GM19397 (cell line): ENCODE measurements at regions not wholly inside any gene's neighbourhood (a gene's known extent, or its start where the extent isn't known, plus 50 kb on each side); places are given as distances from the start of the nearest gene placed in this dataset.

ENCODE experiments used
- ATAC-seq: cut with Tn5 transposase; IDR thresholded peaks from one replicate; pipeline ENCODE4 v1.9.1; 2021; ENCODE audit warnings: mild to moderate bottlenecking, moderate library complexity; ENCODE audit not compliant: unreplicated experiment

DNA sequence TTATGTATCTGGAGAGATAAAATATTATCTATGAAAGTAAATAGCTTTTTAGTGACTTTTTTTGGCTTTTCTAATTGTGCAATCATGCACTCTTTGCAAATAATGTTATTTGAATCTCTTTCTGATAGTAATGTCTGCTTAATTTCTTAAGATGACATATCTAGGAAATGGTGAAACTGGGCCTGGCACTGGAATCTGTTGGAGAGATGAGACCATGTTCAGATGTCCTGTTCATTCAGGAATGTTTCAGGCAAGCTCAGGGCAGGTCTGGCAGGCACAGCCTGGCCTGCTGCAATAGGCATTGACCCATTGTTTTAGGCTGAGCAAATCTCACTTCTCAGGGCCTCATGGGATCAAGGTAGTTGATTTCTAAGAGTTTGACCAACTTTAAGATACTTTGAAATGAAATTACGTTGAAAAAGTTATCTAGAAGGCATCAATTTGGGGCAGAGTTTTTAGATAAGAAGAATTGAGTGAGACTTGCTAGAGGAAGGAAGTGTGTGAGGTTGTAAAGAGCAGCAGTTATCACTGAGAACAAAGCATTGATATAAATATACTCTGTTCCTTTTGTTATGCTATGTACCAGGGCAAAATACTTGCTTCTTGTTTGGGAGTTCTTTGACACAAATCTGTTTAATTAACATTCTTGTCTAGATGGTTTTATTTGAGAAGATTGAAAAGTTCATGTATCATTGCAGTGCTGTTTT is 133.0 kb upstream of the LEF1 start:
- no peak for ATAC-seq

DNA sequence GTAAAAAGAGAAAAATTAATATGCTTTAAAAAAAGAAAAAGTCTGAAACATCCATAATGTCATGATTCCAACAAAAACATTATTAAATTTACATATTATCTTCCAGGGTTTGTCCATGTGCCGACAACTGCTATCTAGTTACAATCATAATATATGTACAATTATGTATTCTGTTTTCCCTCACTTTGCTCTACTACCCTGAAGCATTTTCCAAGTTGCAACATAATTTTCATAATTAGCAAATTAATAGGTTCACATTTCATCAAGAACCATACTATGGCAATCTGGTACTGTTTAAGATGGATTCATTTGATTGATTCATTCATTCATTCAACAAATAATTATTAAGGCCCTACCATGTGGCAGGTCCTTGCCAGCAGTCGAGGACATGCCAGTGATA is 128.9 kb upstream of the LEF1 start:
- ATAC-seq, result no peak

DNA sequence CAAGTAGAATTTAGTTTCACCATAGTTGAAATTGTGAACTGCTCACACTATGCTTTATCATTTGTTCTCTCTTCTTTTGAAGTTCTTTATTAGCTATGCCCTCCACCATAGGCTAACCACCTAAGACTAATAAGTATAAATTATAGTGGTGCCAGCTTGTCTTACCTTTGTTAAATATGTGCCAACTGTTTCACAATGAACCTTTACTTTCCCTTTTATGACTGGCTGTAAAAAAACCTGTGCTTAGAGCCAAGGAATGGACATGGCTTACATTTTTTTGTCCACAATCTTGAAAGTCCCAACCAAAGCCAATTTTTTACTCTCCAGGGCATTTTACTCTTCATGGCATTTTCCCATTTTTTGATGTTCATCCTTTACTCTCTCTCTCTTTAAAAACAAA is 123.5 kb upstream of the LEF1 start:
- ATAC-seq, result no peak

DNA sequence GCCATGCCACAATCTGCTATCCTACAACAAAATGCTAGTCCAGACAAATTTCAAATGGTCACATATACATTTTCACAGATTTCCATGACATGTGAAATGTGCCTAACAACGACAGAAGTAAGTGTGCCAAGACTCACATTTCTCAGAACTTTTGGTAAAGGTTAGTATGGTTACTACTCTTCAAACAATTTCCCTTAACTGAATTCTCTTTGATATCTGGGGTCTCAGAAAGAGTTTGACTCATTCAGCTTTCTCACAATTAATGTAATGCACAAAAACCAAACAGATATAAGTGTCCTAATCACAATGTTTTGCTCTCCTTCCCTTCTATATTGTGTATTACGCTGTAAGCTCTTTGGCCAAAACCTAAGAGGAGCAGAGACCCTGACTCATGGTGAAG is 122.4 kb upstream of the LEF1 start:
- no peak for ATAC-seq

DNA sequence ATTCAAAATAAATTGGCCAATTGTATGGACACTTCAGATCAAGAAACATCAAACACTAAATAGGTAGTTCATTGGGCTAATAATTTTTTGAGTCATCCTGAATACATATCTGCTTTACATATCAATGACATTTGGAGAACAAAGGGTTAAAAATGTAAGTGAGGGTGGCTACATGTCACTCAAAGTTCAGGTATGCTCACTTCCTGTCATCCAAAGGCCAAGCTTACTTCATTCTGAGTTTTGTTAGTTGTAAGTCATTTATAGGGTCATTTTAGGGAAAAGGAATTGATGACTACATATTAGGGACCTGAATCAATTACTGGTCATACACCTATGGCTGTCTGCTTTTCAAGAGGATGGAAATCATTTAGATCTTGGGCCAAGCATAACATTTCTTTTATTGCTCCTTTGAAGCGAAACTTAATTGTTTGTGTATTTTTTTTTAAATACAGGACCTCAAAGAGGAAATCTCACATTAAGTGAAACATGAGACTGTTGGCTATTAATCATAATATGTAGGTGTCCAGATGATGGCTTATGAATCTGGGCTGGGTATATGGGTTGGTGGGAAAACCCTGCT is 119.2 kb upstream of the LEF1 start:
- no peak for ATAC-seq

DNA sequence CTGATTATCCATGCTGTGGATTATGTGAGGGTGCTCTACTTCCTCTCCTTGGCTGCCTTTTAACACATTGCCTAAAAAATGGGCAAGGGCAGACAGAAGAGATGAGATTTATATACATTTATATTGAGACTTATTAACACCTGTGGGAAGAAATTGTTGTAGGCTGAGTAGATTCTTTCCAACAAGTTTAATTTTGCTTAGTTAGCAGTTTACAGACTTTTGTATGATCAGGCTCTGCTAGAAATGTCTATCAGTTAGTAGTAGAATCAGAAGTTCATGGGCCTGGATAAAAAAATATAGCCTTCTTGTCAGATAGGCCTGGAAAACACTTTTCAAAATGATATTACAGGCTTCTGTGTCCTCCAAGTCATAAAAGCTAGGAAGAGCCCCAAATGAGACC is 111.3 kb upstream of the LEF1 start:
- no peak for ATAC-seq

DNA sequence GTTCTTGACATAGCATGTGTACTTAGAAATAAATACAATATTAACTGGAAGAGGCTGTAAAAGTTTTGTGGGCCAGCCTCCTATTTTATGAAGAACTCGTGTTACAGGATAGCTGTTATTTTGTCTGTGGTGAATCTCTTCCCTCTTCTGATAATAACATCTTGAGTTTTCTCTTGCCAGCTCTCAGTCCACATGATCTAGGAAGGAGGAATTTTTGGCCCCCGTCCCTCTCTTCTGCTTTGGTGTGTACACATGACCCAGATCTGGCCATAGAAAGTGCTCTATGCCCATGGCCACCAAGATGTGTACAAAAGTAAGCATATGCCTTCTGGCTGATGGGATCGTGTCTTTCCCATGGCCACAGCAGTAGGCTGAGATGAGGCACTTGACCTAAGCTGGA is 108.0 kb upstream of the LEF1 start:
- no peak for ATAC-seq

DNA sequence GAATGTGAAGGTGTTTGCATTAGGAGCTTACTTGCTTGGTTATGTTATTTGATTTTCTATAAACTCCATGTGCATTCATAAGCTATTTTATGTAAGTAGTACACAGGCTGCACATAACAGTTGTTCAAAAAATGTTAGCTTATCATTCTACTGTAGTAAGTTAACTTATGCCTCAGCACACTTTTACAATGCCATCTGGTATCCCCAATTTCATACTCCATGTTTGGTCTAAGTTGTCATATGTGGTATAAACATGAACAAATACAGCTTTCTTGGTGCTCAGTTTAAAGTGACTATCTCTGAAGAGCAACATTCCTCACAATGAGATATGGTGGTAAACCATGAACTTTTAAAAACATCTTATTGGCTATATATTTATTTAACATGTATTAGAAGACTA is 104.3 kb upstream of the LEF1 start:
- ATAC-seq, result no peak

DNA sequence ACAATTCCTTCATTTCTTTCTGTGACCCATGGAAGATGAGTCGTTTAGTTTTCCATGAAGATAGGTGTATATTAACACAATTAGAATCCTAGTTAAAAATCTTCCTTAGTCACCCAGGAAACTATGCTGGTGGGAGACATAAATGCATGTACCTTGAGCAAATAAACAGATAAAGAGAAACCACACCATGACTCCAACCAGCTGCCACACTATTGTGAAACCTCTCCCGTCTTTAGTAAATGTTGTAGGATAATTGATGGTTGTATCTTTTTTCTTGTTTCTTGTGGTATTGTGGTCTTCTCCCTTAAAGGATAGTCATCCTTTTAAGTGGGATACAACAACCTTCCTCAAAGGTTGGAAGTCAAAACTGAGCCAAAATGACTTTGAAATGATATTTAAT is 103.8 kb upstream of the LEF1 start:
- ATAC-seq, result no peak

DNA sequence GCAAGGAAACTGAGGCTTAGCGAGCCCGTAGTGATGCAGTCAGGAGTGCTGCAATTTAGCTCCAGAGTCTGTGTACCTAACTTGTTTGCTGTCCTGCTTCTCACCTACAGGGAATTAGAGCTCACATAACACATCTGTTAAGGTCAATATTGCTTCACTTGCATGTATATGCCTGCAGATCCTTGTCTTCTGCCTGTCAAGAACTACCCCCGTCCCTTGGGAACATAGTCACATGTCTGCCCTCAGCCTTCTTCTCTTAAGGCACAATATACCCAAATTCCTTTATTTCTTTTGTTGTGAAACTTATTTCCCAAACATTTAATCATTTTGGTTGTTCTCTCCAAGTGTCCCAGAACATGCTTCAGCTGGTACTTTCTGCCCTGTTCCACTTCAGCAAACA is 103.3 kb upstream of the LEF1 start:
- ATAC-seq, result no peak

DNA sequence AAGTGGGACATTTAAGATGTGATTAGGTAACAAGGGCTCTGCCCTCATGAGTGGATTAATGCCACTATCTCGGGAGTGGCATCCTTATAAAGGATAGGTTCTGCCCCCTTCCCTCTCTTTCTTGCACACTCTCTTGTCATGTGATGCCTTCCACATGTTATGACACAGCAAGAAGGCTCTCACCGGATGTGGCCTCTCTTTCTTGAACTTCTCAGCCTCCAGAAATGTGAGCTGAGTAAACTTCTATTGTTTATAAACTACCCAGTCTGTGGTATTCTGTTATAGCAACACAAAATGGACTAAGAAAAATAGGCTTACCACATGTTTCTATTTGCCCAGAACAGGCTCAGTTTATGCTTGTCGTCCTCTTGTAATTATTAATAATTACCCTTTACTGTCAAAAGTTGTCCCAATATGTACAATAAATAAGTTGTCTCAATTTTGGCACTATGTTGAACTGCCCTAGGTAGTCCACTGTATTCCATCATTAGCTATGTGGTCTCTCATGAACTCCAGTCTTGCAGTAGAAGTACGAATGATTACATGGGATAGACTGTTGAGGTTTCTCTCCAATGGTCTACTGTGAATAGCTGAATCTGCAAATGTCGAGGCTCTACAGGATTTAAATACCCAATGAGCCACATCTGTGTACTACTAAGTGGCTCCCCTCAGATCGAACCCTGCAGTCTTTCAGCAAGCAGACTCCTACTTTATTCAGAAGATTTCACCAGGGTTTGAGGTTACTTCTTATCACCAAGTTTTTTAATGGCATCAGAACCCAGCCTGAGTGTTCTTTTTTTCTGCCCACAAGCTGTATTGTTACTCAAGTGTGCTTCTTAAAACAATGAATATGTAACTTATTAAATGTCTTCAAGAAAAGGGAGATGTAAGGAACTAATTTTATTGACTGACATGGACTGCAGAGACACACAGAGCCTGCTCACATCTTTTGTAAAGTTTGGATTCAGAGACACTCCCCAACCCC is 102.0 kb upstream of the LEF1 start:
- ATAC-seq, result no peak

DNA sequence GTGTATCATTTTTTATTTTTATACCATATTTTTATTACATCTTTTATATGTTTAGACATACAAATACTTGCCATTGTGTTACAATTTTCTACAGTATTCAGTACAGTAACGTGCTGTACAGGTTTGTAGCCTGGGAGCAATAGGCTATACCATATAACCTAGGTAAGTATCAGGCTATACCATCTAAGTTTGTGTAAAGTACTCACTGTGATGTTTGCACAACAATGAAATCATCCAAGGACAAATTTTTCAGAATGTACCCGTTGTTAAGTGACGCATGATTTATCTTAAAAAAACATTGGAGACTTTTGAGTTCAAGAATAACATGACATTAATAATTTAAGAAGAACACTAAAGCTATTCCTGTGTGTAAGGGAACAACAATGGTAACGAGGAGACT is 96.0 kb upstream of the LEF1 start:
- no peak for ATAC-seq

DNA sequence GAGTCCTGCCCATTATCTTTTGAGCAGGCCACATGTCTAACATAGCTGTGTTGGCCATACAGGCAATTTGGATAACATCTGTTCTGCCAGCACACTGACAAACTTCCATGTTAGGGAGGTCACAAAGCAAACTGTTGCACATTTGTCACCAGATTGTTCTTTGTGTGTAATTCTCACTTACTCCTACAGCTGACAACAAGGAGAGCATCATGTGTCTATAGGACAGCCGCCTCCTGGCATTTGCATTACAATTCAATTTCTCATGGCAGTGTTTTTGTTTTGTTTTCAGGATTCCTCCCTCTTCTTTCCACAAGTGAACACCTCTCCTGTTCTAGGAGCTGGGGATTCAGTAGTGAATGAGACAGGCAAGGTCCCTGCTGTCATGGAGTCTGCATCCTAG is 94.3 kb upstream of the LEF1 start:
- ATAC-seq, result no peak

DNA sequence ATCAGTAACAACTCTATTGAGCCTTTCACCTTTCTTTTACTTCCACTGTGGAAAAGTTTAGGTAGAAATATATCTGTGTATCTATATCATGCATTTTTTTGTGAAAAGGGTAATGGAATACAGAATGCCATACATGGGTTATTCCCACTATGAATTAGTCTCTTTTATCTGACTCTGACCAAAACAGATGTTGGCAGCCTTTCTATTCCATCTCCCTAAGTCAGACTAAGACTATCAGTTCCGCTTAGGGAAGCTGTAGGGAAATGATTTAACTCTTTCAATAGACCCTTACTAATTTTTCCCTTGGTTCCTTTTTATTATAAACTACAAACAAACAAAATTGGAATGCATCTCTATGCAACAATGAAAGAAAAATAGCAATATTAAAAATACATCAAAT is 92.3 kb upstream of the LEF1 start:
- ATAC-seq, result no peak

DNA sequence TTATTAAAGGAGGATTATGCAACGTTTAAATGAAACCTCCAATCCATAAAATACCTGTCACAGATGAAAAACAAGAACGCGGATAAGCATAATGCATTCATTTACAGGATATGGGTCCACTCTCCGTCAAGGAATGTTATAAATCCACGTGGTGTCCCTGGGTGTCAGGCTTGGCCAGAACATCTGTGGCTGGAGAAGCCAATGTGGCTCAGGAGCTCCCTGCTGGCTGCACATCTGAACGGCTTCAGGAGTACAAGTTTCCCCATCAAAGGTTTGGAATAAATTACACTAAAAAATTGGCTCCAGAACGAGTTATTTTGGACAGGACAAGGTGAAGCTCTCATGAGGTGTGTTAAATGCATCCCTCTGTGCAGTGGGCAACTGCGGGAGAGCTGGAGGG is 87.8 kb upstream of the LEF1 start:
- no peak for ATAC-seq

DNA sequence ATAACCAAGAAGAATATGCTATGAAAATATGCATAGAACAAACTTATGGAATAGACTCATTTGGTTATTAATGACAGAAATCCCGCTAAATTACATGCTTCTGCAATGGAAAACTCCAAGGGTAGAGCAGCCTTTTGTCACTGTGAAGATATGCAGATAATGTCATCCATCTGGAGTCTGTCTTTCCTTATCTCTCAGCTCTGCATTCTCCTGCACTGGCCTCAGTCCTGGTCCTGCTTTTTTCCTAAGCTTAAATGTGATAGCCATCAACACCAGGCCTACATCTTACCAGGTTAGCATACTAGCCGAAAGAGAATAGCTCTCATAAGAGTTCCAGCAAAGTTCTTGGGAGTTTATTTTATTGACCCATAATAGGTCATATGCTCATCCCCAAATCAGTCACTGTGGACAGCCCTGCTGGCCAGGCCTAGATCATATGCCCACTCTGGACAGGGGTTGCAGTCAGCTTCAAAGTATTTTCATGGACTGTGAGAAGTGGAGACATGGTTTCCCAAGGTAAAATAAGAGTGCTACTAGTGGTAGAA is 86.5 kb upstream of the LEF1 start:
- no peak for ATAC-seq

DNA sequence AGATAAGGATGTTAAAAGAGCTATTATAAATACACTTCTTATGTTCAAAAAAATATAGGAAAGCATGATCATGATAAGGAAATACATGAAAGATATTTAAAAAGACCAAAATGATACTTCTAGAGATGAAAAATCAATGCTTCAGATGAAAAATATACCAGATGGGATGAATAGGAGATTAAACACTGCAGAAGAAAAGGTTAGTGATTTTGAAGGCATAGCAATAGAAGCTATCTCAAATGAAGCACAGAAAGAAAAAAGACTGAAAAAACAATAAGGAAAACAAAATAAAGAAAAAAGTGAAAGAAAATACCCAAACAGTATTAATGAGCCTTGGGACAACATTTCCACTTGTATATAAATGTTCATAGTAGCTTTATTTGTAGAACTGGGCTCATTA is 80.7 kb upstream of the LEF1 start:
- no peak for ATAC-seq

DNA sequence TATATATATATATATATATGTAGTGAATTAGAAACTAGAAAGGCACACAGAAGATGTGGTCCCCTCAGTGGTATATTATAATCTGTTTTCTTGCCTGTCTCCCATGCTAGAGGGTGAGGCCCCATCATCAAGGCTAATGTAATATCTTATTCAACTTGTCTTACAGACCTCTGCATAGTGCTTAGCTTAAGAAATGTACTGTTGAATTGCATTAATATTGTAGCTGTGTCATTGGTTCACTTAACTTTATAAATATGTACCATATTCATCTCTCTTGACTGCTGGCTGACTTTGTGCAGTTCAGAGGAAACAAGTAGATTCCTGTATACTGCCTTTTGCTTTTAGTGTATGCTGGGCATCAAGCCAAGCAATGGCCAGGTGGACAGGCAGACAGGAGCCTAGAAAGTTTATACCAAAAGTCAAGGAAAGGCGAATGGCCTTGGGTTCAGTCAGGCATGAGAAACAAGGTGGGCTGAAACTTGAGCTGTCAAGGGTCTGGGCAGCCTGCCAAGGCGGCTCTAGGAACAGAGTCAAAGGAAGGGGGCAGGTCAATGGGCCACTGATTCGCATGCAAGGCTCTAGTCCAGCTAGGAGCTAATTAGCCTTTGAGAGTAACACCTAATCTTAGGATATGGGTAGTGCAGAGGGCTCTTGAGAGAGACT is 78.8 kb upstream of the LEF1 start:
- ATAC-seq, result no peak

DNA sequence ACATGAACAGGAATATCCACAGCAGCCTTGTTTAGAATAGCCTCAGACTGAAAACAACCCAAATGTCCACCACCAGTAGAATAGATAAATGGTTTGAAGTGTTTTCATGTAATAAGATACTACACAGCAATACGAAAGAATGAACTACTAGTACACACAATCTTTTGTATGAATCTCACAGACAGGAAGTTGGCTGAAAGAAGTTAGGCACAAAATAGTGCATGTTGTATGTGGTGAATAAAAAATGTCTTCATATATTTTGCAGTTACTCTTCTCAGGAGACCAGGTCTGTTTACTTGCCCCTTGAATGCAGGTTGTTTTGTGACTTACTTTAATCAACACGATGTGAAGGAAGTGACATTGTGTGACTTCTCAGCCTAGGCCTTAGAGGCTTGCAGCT is 75.9 kb upstream of the LEF1 start:
- ATAC-seq, result no peak

DNA sequence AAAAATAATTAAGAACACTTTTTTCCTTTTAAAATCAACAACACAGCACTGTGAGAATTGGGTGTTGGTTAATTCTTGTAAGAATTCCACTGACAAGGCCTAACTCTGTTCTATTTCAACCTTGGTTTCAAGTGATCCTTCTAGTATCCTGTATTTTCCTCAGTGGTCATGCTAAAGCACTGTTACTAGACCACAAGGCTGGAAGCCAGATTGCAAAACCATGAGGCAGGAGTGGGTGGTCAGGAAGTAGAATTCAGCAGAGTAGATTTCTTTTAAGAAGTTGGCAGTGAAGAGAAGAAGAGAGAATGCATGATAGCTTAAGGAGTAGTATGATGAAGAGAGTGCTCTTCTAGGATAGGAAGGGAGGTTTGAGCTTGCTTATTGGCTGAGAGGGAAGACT is 71.6 kb upstream of the LEF1 start:
- ATAC-seq, result no peak

DNA sequence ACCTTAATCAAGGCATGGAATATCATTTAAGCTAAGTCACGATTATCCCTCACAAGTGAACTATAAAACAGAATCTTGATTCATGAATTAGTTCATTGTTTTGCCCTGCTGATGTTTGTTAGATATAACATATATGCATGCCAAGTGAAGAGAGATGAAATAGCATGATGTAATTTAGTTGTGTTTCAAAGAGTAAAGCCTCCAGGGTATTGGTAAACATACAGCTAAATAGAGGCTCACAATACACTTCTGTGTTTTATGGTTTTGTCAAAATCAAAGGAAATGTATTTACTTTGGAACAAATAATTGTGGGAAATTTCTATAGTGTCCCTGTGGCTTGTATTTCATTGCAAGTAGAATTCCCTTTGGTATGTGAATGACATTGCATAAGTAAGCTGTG is 69.0 kb upstream of the LEF1 start:
- ATAC-seq, result no peak
